Prostate gland (tissue), 2 donors: ENCODE measurements at regions not wholly inside any gene's neighbourhood (a gene's known extent, or its start where the extent isn't known, plus 50 kb on each side); places are given as distances from the start of the nearest gene placed in this dataset.
A peak's percentile ranks its signal among the peaks of the same experiment; 100 is the strongest.

Source experiments
- DNase-seq: peaks from one replicate; pipeline ENCODE4 v3.0.0-alpha.2; 2019; ENCODE audit warnings: low spot score
- H3K27ac ChIP-seq, 2 donors: fragments of 200-600 bp; sonication (generic); 2 replicates each; pipeline ENCODE4 v1.5.1; 2017 to 2019
- H3K27me3 ChIP-seq: fragments of 200-600 bp; sonication (generic); replicated peaks from 2 replicates; pipeline ENCODE4 v1.5.1; 2019; ENCODE audit not compliant: insufficient read depth
- H3K36me3 ChIP-seq, 2 donors: fragments of 200-600 bp; sonication (generic); 1 replicate in 1 of 2; 2 replicates in 1 of 2; pipeline versions ENCODE4 v1.5.1 to v1.8.1; 2017 to 2019
- H3K4me1 ChIP-seq: fragments of 200-600 bp; sonication (generic); replicated peaks from 2 replicates; pipeline ENCODE4 v1.5.1; 2019
- H3K4me3 ChIP-seq, 2 donors: fragments of 200-600 bp; sonication (generic); 2 replicates each; pipeline ENCODE4 v1.5.1; 2017 to 2019
- H3K9me3 ChIP-seq: fragments of 200-600 bp; sonication (generic); 2 replicates; pipeline ENCODE4 v1.5.1; 2017
- POLR2A ChIP-seq: fragments of 450-650 bp; IDR thresholded peaks from one replicate; pipeline ENCODE4 v1.6.1; 2016; ENCODE audit warnings: antibody characterized with exemption, mild to moderate bottlenecking
- POLR2AphosphoS5 ChIP-seq: sonication (generic); formaldehyde crosslinking; IDR thresholded peaks from one replicate; pipeline ENCODE4 v1.6.1; 2017; ENCODE audit warnings: antibody characterized with exemption
- WGBS: methylation state at CpG from one replicate; pipeline ENCODE4 v1.1.5; 2018; 5-methylcytosine and 5-hydroxymethylcytosine counted together
- intact Hi-C: fragments of 100-400 bp; cut with DNase I; formaldehyde crosslinking; loops from one replicate; pipeline ENCODE4 v1.14.2; 2022
- TF ChIP-seq, protein P1 (sequence below), 4 experiments: fragments of 200-600 bp in 2 of 4; fragments of 450-650 bp in 2 of 4; sonication (generic) in 2 of 4; IDR thresholded peaks; 1 replicate in 3 of 4; 2 replicates in 1 of 4; pipeline ENCODE4 v1.5.1; 2016 to 2019; ENCODE audit warnings: antibody characterized with exemption in 4 of 4, mild to moderate bottlenecking in 2 of 4, moderate library complexity in 2 of 4

DNA sequence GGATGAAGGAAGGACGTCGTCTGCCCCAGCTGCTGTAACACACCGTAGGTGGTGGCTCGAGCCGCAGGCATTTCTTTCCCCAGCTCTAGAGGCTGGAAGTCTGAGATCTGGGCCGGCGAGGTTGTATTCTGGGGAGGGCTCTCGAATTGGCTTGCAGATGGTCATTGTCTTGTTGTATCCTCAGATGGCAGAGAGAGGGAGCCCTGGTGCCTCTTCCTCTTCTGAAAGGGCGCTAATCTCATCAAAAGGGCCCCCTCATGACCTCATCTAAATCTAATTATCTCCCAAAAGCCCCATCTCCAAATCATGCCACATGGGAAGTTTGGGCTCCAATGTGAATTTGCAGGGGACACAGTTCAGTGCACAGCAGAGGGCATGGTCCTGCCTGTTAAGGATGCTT, 109.0 kb downstream of the SIK1 start:
- TF ChIP-seq POLR2AphosphoS5 (no peak), POLR2A (no peak)
- TF ChIP-seq, protein P1, sequence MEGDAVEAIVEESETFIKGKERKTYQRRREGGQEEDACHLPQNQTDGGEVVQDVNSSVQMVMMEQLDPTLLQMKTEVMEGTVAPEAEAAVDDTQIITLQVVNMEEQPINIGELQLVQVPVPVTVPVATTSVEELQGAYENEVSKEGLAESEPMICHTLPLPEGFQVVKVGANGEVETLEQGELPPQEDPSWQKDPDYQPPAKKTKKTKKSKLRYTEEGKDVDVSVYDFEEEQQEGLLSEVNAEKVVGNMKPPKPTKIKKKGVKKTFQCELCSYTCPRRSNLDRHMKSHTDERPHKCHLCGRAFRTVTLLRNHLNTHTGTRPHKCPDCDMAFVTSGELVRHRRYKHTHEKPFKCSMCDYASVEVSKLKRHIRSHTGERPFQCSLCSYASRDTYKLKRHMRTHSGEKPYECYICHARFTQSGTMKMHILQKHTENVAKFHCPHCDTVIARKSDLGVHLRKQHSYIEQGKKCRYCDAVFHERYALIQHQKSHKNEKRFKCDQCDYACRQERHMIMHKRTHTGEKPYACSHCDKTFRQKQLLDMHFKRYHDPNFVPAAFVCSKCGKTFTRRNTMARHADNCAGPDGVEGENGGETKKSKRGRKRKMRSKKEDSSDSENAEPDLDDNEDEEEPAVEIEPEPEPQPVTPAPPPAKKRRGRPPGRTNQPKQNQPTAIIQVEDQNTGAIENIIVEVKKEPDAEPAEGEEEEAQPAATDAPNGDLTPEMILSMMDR (IDR thresholded peaks at IDR 0.05): no peak
- DNase-seq: no peak
- Histone ChIP-seq H3K9me3 (no peaks in the 10 kb centered on the region), H3K4me1 (no peaks in the 10 kb centered on the region), H3K27ac (no peak overlapping the region), H3K27me3 (no peaks in the 10 kb centered on the region), H3K4me3 (no peak overlapping the region), H3K36me3 (no peaks in the 10 kb centered on the region)
- WGBS: 84% methylated on average over 9 of the region's 9 CpGs
- intact Hi-C loops: no loop called here

DNA sequence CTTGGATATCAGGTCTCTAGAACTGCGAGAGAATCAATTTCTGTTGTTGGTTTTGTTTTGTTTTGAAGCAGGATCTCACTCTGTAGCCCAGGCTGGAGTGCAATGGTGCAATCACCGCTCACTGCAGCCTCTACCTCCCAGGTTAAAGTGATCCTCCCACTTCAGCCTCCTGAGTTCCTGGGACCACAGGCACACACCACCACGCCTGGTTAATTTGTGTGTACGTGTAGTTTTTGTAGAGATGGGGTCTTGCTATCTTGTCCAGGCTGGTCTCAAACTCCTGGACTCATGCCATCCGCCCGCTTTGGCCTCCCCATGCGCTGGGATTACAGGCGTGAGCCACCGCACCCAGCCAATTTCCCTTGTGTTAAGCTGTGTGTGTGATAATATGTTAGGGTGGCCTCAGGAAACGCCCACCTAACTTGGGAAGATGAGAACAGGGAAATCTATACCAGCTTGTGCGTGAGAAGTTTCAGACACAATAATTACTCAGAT, 109.6 kb downstream of the SIK1 start:
- no peak for TF ChIP-seq POLR2AphosphoS5
- no peak for TF ChIP-seq POLR2A
- TF ChIP-seq, protein P1 (IDR thresholded peaks at IDR 0.05): no peak
- DNase-seq: no peak
- no peak overlapping the region for H3K27ac ChIP-seq
- H3K9me3 ChIP-seq: no peaks in the 10 kb centered on the region
- H3K27me3 ChIP-seq: no peaks in the 10 kb centered on the region
- intact Hi-C loops: no loop called here
- H3K4me3 ChIP-seq: no peak overlapping the region
- H3K36me3 ChIP-seq: no peaks in the 10 kb centered on the region
- no peaks in the 10 kb centered on the region for H3K4me1 ChIP-seq
- 95% methylated on average over 11 of the region's 11 CpGs for WGBS

DNA sequence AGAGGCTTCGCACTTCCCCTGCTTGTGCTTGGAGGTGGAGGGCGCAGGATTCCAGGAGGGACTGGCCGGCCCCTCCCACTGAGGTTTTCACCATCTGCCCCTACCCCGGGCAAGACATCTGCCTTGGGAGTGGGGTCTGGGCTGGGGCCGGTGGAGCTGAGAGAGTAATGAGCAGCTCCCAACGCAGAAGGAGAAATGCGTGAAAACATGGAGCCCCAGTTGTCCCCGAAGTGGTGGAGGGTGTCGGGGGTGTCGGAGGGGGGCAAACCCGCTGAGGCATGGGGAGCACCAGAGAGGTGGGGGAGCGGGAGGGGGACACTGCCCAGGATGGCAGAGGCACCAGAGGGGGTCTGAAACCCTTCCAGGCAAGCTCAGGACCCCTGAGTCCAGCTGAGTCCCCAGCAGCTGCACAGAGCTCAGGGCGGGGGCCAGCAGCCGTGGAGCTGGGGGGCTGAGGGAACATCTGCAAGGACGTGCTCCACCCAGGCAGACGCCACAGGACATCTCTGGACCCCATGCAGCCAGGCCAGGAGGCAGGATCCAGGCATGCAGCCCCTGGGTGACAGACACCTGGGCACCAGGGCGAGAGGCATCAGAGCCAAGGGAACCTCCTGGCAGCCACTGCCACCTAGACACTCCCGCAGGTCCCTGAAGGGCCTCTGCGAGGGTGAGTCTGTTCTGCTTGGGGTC, 110.6 kb downstream of the SIK1 start:
- H3K36me3 ChIP-seq: no peaks in the 10 kb centered on the region
- intact Hi-C loops: no loop called here
- no peaks in the 10 kb centered on the region for H3K9me3 ChIP-seq
- no peaks in the 10 kb centered on the region for H3K27me3 ChIP-seq
- no peak overlapping the region for H3K4me3 ChIP-seq
- DNase-seq: no peak
- H3K4me1 ChIP-seq: no peaks in the 10 kb centered on the region
- TF ChIP-seq POLR2AphosphoS5 (no peak), POLR2A (no peak)
- TF ChIP-seq, protein P1 (IDR thresholded peaks at IDR 0.05): no peak
- H3K27ac ChIP-seq: no peak overlapping the region
- 88% methylated on average over 18 of the region's 19 CpGs for WGBS

DNA sequence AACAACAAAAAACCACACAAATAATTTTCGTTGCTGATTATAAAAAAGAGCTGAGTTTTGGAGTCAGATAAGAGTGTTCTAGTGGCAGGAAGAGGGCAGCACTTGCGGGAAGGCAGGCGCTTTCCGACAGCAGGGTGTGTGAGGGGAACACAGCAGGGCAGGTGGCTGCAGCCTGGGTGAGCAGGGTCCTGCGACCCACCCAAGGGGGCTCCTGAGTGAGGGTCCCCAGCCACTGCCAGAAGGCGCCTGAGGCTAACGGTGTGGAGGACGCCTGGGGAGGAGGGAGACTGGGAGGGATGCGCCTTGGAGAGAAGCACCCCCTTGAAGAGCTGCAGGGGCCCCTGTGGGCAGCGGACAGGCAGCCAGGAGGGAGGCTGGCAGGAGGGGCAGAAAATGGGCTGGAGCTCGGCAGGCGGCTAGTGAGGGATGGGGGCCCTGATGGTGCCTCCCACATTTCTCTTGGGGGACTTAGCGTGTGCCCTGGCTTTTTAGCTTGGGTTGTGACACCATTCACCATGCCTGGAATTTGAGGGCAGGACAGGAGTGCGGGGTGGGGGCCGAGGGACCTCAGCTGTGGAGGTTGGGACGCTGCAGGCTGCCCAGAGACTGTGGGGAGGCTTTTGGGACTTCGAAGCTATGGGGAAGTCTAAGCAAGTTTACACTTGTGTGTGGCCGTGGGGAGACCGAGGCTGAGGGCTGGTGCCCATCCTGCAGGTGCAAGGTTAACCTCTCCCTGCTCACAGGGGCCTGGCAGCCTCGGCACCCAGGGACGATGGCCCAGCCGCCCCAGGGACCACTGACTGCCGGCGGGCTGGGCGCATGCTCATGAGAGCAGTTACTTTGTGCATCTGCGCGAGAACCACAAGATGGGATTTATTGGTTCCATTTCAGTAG, 111.4 kb downstream of the SIK1 start:
- WGBS: 82% methylated on average over 27 of the region's 27 CpGs
- Histone ChIP-seq H3K4me3 (no peak overlapping the region), H3K4me1 (no peaks in the 10 kb centered on the region), H3K36me3 (no peaks in the 10 kb centered on the region), H3K9me3 (no peaks in the 10 kb centered on the region), H3K27ac (no peak overlapping the region), H3K27me3 (no peaks in the 10 kb centered on the region)
- intact Hi-C loops: no loop called here
- TF ChIP-seq POLR2A: no peak
- TF ChIP-seq, protein P1 (IDR thresholded peaks at IDR 0.05): peak in 1 of 4 experiments; percentile 6
- no peak for DNase-seq
